Neural crest cell (in vitro differentiated cells): ENCODE measurements at regions not wholly inside any gene's neighbourhood (a gene's known extent, or its start where the extent isn't known, plus 50 kb on each side); places are given as distances from the start of the nearest gene placed in this dataset.

ENCODE experiments used
- DNase-seq: peaks from one replicate; pipeline ENCODE4 v3.0.0; 2021; ENCODE audit warnings: low read depth, mixed read lengths, low spot score
- H3K27ac Mint-ChIP-seq: one replicate; pipeline ENCODE4 v1.8.0; 2021; ENCODE audit warnings: mild to moderate bottlenecking, mixed read lengths; ENCODE audit not compliant: unreplicated experiment
- H3K27me3 Mint-ChIP-seq: 2 replicates; pipeline ENCODE4 v1.8.0; 2021; ENCODE audit warnings: low read depth, mild to moderate bottlenecking, mixed read lengths
- H3K36me3 Mint-ChIP-seq: 2 replicates; pipeline ENCODE4 v1.8.0; 2021; ENCODE audit warnings: low read depth, mild to moderate bottlenecking, mixed read lengths
- H3K4me1 Mint-ChIP-seq: 2 replicates; pipeline ENCODE4 v1.8.0; 2021; ENCODE audit warnings: mixed read lengths
- H3K4me3 Mint-ChIP-seq: one replicate; pipeline ENCODE4 v1.8.0; 2021; ENCODE audit warnings: mild to moderate bottlenecking, mixed read lengths
- H3K9me3 Mint-ChIP-seq: 2 replicates; pipeline ENCODE4 v1.8.0; 2021; ENCODE audit warnings: mixed read lengths
- TF ChIP-seq, protein P1 (sequence below): fragments of 200-600 bp; sonication (generic); conservative IDR thresholded peaks from 2 replicates; pipeline ENCODE4 v1.5.0; 2021; ENCODE audit warnings: antibody characterized with exemption, mild to moderate bottlenecking

- no peak overlapping the region for H3K27ac Mint-ChIP-seq
- peaks cover 2% of the 10 kb centered on the region for H3K9me3 Mint-ChIP-seq
- DNase-seq, result no peak
- no peaks in the 10 kb centered on the region for H3K36me3 Mint-ChIP-seq
- TF ChIP-seq, protein P1, sequence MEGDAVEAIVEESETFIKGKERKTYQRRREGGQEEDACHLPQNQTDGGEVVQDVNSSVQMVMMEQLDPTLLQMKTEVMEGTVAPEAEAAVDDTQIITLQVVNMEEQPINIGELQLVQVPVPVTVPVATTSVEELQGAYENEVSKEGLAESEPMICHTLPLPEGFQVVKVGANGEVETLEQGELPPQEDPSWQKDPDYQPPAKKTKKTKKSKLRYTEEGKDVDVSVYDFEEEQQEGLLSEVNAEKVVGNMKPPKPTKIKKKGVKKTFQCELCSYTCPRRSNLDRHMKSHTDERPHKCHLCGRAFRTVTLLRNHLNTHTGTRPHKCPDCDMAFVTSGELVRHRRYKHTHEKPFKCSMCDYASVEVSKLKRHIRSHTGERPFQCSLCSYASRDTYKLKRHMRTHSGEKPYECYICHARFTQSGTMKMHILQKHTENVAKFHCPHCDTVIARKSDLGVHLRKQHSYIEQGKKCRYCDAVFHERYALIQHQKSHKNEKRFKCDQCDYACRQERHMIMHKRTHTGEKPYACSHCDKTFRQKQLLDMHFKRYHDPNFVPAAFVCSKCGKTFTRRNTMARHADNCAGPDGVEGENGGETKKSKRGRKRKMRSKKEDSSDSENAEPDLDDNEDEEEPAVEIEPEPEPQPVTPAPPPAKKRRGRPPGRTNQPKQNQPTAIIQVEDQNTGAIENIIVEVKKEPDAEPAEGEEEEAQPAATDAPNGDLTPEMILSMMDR, result no peak
- peaks cover 3% of the 10 kb centered on the region for H3K4me1 Mint-ChIP-seq
- H3K27me3 Mint-ChIP-seq, result no peaks in the 10 kb centered on the region
- H3K4me3 Mint-ChIP-seq, result no peak overlapping the region
Measured at GRCh38 chr4:129968366-129968765, 872.4 kb downstream of the C4orf33 start.

- Mint-ChIP-seq H3K4me3 (no peak overlapping the region), H3K36me3 (no peaks in the 10 kb centered on the region)
Measured at GRCh38 chr4:129968778-129969177, 872.8 kb downstream of the C4orf33 start.

DNA sequence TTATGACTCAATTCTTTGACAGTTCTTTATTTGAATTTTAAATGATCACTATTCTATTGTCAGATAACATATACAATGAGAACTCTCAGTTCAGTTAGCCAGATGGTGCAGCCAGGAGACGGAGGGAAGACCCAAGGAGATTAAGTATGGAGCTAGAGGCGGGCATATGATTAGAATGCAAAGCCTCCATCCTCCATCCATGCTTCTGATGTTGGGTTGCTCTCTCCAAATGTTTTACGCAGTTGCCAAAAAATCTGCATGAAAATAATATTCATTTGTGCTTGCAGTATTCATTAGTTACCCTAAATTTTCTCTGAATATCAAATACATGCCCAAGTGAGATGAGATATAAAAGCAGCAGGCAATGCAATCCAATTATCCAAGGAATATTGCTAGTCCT, 874.8 kb downstream of the C4orf33 start:
- DNase-seq, result no peak
- Mint-ChIP-seq H3K27ac (no peak overlapping the region), H3K9me3 (peaks cover 2% of the 10 kb centered on the region), H3K27me3 (no peaks in the 10 kb centered on the region), H3K36me3 (no peaks in the 10 kb centered on the region), H3K4me1 (peaks cover 3% of the 10 kb centered on the region), H3K4me3 (no peak overlapping the region)
- TF ChIP-seq, protein P1, result no peak

More at GRCh38 chr4:129968778-129969177, 872.8 kb downstream of the C4orf33 start:
- Mint-ChIP-seq H3K9me3 (peaks cover 2% of the 10 kb centered on the region), H3K27ac (no peak overlapping the region), H3K27me3 (no peaks in the 10 kb centered on the region), H3K4me1 (peaks cover 3% of the 10 kb centered on the region)
- no peak for DNase-seq
- TF ChIP-seq, protein P1, result no peak

DNA sequence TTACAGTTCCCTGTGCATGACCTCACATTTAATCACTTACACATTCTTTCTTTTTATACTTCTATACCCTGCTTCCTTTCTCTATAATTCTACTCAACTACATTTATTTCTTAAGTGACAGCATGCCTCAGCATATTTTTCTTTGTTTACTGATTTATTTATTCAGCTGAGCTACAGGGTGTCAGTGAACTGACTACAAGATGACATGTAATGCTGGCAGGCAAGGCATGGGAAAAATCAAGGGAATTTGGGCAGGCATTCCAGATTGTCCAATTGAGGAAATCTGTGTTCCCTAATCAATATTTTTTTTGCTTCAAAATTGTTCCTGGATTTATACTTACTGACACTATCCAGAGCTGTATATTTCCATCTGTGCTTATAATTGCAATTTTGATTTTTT, 875.5 kb downstream of the C4orf33 start:
- H3K36me3 Mint-ChIP-seq, result no peaks in the 10 kb centered on the region
- H3K4me3 Mint-ChIP-seq, result no peak overlapping the region
- no peaks in the 10 kb centered on the region for H3K27me3 Mint-ChIP-seq
- H3K27ac Mint-ChIP-seq, result no peak overlapping the region
- peaks cover 2% of the 10 kb centered on the region for H3K9me3 Mint-ChIP-seq
- peaks cover 3% of the 10 kb centered on the region for H3K4me1 Mint-ChIP-seq
- DNase-seq, result no peak
- TF ChIP-seq, protein P1, result no peak

DNA sequence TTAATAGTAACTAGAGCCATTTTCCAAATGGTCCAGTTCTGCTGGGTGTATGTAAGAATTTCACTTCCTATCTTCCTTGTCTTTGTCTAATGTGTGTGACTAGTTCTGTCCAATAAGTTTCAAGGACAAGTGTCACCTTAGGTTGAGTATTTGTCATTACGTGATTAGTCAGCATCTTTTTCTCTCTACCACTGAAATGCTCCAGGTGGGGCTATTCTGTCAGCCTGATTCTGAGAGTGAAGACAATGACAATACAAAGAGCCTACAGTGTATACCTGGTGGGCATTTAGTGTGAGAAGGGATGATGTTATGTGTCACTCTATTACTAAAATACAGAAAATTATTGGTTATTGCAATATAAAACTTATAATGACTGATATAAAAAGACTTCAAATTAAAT, 876.3 kb downstream of the C4orf33 start:
- peaks cover 2% of the 10 kb centered on the region for H3K9me3 Mint-ChIP-seq
- H3K36me3 Mint-ChIP-seq, result no peaks in the 10 kb centered on the region
- no peak overlapping the region for H3K27ac Mint-ChIP-seq
- H3K4me3 Mint-ChIP-seq, result no peak overlapping the region
- no peaks in the 10 kb centered on the region for H3K27me3 Mint-ChIP-seq
- no peak for DNase-seq
- TF ChIP-seq, protein P1, result no peak
- peaks cover 3% of the 10 kb centered on the region for H3K4me1 Mint-ChIP-seq

DNA sequence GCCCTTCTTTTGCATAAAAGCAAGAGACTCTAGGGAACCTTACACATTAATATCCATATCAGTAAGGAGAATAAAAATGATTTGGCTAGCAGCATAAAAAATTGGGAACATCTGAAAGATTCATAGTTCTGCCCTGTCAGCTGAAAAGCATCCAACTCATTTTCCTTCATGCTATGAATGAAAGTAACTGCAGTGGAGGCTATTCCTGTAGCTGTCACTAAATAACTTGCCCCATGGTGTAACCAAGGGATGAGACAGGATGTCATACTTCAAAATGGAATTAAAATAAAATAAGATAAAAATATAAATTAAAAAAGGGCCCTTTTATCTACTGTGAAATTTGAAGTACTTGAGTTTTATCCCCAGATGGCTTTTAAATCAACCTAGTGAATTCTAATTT, 878.8 kb downstream of the C4orf33 start:
- H3K27me3 Mint-ChIP-seq, result no peaks in the 10 kb centered on the region
- no peak overlapping the region for H3K4me3 Mint-ChIP-seq
- H3K36me3 Mint-ChIP-seq, result no peaks in the 10 kb centered on the region
- H3K27ac Mint-ChIP-seq, result no peak overlapping the region
- DNase-seq, result no peak
- H3K9me3 Mint-ChIP-seq, result no peaks in the 10 kb centered on the region
- TF ChIP-seq, protein P1, result no peak
- H3K4me1 Mint-ChIP-seq, result peaks cover 3% of the 10 kb centered on the region
